G401.6 (cell line): ENCODE measurements at regions not wholly inside any gene's neighbourhood (a gene's known extent, or its start where the extent isn't known, plus 50 kb on each side); places are given as distances from the start of the nearest gene placed in this dataset.

Experiments
- FAIRE-seq: peaks from 2 replicates; lab custom pipeline; 2012; peaks lifted over from hg19 to GRCh38; lab: Jason Lieb, UNC

- FAIRE-seq: no peak
These were observed 70.6 kb upstream of the KLF7 start for GRCh38 chr2:207236156-207236935.

- no peak for FAIRE-seq
These were observed 73.3 kb upstream of the KLF7 start for GRCh38 chr2:207238831-207239701.

GRCh38 chr2:207239754-207240494 lies 74.2 kb upstream of the KLF7 start:
- FAIRE-seq: no peak

- FAIRE-seq: no peak
These were observed 74.9 kb upstream of the KLF7 start for GRCh38 chr2:207240649-207241048.

GRCh38 chr2:207241198-207241597 lies 75.5 kb upstream of the KLF7 start:
- no peak for FAIRE-seq

- FAIRE-seq: no peak
These were observed 77.9 kb upstream of the KLF7 start for GRCh38 chr2:207243601-207244000.

- no peak for FAIRE-seq
These were observed 79.5 kb upstream of the KLF7 start for GRCh38 chr2:207244971-207245925.

- FAIRE-seq: no peak
These were observed 83.1 kb upstream of the KLF7 start for GRCh38 chr2:207248702-207249377.

- no peak for FAIRE-seq
These were observed 85.3 kb upstream of the KLF7 start for GRCh38 chr2:207251022-207251421.

GRCh38 chr2:207251573-207252192 lies 85.9 kb upstream of the KLF7 start:
- FAIRE-seq: no peak

GRCh38 chr2:207252416-207252815 lies 86.7 kb upstream of the KLF7 start:
- no peak for FAIRE-seq

- FAIRE-seq: no peak
These were observed 87.4 kb upstream of the KLF7 start for GRCh38 chr2:207252979-207253645.

- FAIRE-seq: no peak
These were observed 88.1 kb upstream of the KLF7 start for GRCh38 chr2:207253666-207254345.

GRCh38 chr2:207254591-207255464 lies 89.1 kb upstream of the KLF7 start:
- FAIRE-seq: no peak

GRCh38 chr2:207255565-207256470 lies 90.1 kb upstream of the KLF7 start:
- FAIRE-seq: no peak

- FAIRE-seq: no peak
These were observed 90.9 kb upstream of the KLF7 start for GRCh38 chr2:207256476-207257207.
